ENCODE measurements at regions not wholly inside any gene's neighbourhood (a gene's known extent, or its start where the extent isn't known, plus 50 kb on each side); places are given as distances from the start of the nearest gene placed in this dataset.

- 23 to 27% methylated on average over 8 of the region's 8 CpGs for WGBS, 2 donors
- TF ChIP-seq, protein P1, sequence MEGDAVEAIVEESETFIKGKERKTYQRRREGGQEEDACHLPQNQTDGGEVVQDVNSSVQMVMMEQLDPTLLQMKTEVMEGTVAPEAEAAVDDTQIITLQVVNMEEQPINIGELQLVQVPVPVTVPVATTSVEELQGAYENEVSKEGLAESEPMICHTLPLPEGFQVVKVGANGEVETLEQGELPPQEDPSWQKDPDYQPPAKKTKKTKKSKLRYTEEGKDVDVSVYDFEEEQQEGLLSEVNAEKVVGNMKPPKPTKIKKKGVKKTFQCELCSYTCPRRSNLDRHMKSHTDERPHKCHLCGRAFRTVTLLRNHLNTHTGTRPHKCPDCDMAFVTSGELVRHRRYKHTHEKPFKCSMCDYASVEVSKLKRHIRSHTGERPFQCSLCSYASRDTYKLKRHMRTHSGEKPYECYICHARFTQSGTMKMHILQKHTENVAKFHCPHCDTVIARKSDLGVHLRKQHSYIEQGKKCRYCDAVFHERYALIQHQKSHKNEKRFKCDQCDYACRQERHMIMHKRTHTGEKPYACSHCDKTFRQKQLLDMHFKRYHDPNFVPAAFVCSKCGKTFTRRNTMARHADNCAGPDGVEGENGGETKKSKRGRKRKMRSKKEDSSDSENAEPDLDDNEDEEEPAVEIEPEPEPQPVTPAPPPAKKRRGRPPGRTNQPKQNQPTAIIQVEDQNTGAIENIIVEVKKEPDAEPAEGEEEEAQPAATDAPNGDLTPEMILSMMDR (IDR thresholded peaks at IDR 0.05), result no peak
- no peak for TF ChIP-seq POLR2A (IDR thresholded peaks at IDR 0.05)
- H3K4me3 ChIP-seq (ENCODE audit: low read depth, poor library complexity, severe bottlenecking), result no peak overlapping the region
- intact Hi-C loops (cut with DNase I; ENCODE audit: low total_unique reads), result no loop called here
- DNase-seq (ENCODE audit: low spot score in 2 of 2), result no peak
Measured at GRCh38 chr15:59953392-59953883, 50.7 kb upstream of the FOXB1 start.

DNA sequence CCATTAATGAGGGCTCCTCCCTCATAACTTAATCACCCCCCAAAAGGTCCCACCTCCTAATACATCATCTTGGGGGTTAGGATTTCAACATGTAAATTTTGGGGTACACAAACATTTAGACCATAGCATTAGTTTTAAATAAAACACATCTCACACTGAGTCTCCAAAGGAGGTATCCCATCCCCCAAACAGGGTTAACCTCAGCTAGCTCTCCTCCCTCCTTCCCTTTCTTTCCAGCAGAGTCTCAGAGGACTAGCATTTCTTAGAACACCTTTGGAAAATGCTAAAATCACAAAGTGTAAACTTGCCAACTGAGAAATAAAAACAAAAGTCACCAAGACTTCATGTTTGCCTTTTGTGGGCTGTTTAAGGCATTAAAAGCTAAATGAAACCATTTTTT lies 51.2 kb upstream of the FOXB1 start:
- DNase-seq (ENCODE audit: low spot score in 2 of 2), result no peak
- no peak overlapping the region for H3K4me3 ChIP-seq (ENCODE audit: low read depth, poor library complexity, severe bottlenecking)
- TF ChIP-seq POLR2A (IDR thresholded peaks at IDR 0.05), result no peak
- TF ChIP-seq, protein P1 (IDR thresholded peaks at IDR 0.05), result no peak
- intact Hi-C loops (cut with DNase I; ENCODE audit: low total_unique reads), result no loop called here

- 71 to 75% methylated on average over 4 of the region's 4 CpGs for WGBS, 2 donors
- H3K4me3 ChIP-seq (ENCODE audit: low read depth, poor library complexity, severe bottlenecking), result no peak overlapping the region
- no peak for DNase-seq (ENCODE audit: low spot score in 2 of 2)
- TF ChIP-seq, protein P1 (IDR thresholded peaks at IDR 0.05), result no peak
- TF ChIP-seq POLR2A (IDR thresholded peaks at IDR 0.05), result no peak
- intact Hi-C loops (cut with DNase I; ENCODE audit: low total_unique reads), result no loop called here
Measured at GRCh38 chr15:59950603-59951388, 53.3 kb upstream of the FOXB1 start.

DNA sequence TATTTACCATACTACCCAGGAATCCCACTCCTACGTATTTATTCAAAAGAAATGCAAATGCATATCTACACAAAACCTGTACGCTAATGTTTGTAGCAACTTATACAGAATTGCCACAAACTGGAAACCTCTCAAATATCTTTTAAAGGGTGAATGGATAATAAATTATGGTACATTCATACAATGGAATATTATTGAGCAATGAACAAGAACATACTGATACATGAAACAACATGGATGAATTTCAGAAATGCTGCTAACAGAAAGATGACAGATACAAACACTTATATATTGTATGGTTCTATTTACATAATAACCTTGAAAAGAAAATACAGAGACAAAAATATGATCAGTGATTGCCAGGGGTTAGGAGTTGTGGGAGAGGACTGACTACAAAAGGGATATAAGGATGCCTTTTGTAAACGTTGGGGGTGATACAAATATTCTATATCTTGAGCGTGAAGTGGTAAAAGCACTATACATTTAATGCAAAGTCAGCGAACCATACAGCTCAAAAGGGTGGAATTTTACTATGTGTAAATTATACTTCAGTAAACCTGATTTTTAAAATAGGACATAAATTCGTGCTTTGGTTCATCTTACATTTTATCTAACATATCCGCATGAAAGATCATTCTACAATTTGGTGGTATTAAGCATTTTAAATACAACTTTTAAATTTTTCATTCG lies 55.0 kb upstream of the FOXB1 start:
- DNase-seq (ENCODE audit: low spot score in 2 of 2), result no peak
- WGBS, 2 donors, result 90% methylated on average over 8 of the region's 8 CpGs
- TF ChIP-seq, protein P1 (IDR thresholded peaks at IDR 0.05), result no peak
- no peak for TF ChIP-seq POLR2A (IDR thresholded peaks at IDR 0.05)
- H3K4me3 ChIP-seq (ENCODE audit: low read depth, poor library complexity, severe bottlenecking), result no peak overlapping the region
- intact Hi-C loops (cut with DNase I; ENCODE audit: low total_unique reads), result no loop called here

DNA sequence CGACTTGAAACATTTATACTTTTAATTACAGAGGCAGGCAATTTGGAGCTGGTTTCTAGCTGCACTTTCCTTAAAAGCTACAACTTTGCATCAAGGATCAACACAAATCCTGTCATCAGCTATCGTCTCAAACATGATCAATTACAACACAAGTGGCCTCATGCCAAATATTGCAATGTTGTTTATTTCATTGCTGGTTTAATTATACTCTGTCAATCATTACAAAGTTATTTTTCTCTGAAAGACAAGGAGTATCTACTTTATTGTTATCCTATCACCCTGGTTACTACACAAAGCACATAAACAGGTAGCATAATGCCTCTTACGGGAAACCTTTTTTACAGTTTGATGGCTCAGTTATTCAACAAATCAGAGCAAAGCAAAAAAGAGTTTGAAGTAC lies 58.0 kb upstream of the FOXB1 start:
- intact Hi-C loops (cut with DNase I; ENCODE audit: low total_unique reads), result no loop called here
- DNase-seq (ENCODE audit: low spot score in 2 of 2), result no peak
- WGBS, 2 donors, result 46 to 50% methylated on average over 3 of the region's 3 CpGs
- TF ChIP-seq, protein P1 (IDR thresholded peaks at IDR 0.05), result no peak
- no peak for TF ChIP-seq POLR2A (IDR thresholded peaks at IDR 0.05)
- no peak overlapping the region for H3K4me3 ChIP-seq (ENCODE audit: low read depth, poor library complexity, severe bottlenecking)

All from lower leg skin (tissue), 4 donors.